IgD-negative memory B cell (primary cell): ENCODE measurements at regions not wholly inside any gene's neighbourhood (a gene's known extent, or its start where the extent isn't known, plus 50 kb on each side); places are given as distances from the start of the nearest gene placed in this dataset.
A peak's percentile ranks its signal among the peaks of the same experiment; 100 is the strongest.
"Not testable (repeated sequence)": the region's sequence is repeated elsewhere in the genome, so short reads cannot be mapped to it uniquely, and the experiment has no call there.

Experiments used
- H3K27ac Mint-ChIP-seq, 3 donors: one replicate each; pipeline ENCODE4 v1.8.0; 2020 to 2022; ENCODE audit warnings: mild to moderate bottlenecking in 3 of 3, mixed read lengths in 3 of 3, moderate library complexity in 1 of 3
- H3K27me3 Mint-ChIP-seq: one replicate; pipeline ENCODE4 v1.8.0; 2021; ENCODE audit warnings: mixed read lengths
- H3K36me3 Mint-ChIP-seq: one replicate; pipeline ENCODE4 v1.8.0; 2020; ENCODE audit warnings: mild to moderate bottlenecking, mixed read lengths
- H3K4me1 Mint-ChIP-seq, 3 donors: one replicate each; pipeline ENCODE4 v1.8.0; 2020 to 2022; ENCODE audit warnings: mixed read lengths in 3 of 3, mild to moderate bottlenecking in 1 of 3
- H3K4me3 Mint-ChIP-seq, 4 donors: one replicate each; pipeline ENCODE4 v1.8.0; 2020 to 2022; ENCODE audit warnings: mild to moderate bottlenecking in 4 of 4, mixed read lengths in 4 of 4, moderate library complexity in 3 of 4
- H3K9me3 Mint-ChIP-seq, 3 donors: one replicate each; pipeline ENCODE4 v1.8.0; 2020 to 2021; ENCODE audit warnings: mixed read lengths in 3 of 3, mild to moderate bottlenecking in 1 of 3

DNA sequence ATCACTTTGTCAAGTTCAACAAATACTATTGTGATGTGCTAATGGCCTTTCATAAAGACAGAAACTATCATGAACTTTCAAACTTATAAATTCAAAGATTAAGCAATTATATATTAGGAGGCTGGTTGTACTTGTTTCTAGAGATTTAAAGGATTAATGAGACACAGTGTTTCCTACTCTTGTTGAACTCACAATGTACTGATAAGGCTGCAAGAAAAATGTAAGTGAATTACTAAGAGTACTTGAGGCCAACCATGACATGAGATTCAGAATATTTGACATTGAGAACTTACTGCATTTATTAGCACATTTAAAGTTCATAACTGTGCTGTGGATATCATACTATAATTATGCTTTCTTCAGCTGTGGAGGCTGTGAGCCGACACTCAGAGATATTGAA lies 1210.5 kb upstream of the SORCS1 start:
- Mint-ChIP-seq H3K4me1 (no peaks in the 10 kb centered on the region), H3K36me3 (no peaks in the 10 kb centered on the region), H3K4me3 (no peak overlapping the region), H3K27ac (no peak overlapping the region), H3K9me3 (peaks cover 4 to 15% (median 4%) of the 10 kb centered on the region in 3 donors), H3K27me3 (no peaks in the 10 kb centered on the region)

DNA sequence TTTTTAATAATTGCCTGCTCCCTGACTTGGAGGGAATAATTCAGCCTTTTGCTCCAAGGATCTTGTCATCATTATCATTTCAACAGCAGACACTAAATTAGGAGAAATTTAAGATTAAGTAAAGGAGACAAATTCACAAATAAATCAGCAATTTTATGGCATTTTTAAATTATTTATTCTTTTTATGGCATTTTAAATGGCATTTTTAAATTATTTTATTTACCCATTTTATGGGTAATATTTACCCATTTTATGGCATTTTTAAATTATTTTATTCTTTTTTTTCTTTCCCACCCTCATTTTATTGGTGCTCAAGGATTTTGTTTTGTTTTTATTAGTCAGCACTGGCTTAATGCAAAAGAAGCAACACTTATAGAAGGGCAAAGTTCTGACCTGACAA lies 1201.0 kb upstream of the SORCS1 start:
- H3K36me3 Mint-ChIP-seq, result no peaks in the 10 kb centered on the region
- H3K9me3 Mint-ChIP-seq, result peaks cover 0 to 6% (median 0%) of the 10 kb centered on the region in 3 donors
- no peak overlapping the region for H3K4me3 Mint-ChIP-seq
- H3K4me1 Mint-ChIP-seq, result peaks cover 0 to 1% (median 0%) of the 10 kb centered on the region in 3 donors
- H3K27me3 Mint-ChIP-seq, result no peaks in the 10 kb centered on the region
- H3K27ac Mint-ChIP-seq, result no peak overlapping the region

DNA sequence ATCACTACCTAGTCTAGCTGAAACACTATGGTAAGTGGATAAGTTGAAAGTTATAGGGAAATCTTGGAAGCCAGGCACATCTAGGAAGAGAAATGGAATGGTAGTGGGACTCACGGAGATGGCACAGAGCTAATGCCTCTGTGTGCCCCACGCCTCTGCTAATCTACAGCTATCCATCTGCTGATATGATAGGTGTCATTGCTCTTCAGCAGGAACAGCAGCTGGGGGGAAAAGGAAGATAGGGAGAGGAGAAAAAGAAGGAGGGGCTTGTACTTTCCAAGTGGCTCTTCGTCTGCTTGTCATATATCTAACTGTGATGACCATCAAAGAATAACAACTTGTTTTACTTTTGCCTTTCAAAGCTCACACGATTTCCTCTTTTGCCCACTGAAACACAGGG lies 1199.1 kb upstream of the SORCS1 start:
- H3K36me3 Mint-ChIP-seq, result no peaks in the 10 kb centered on the region
- no peaks in the 10 kb centered on the region for H3K27me3 Mint-ChIP-seq
- no peak overlapping the region for H3K4me3 Mint-ChIP-seq

DNA sequence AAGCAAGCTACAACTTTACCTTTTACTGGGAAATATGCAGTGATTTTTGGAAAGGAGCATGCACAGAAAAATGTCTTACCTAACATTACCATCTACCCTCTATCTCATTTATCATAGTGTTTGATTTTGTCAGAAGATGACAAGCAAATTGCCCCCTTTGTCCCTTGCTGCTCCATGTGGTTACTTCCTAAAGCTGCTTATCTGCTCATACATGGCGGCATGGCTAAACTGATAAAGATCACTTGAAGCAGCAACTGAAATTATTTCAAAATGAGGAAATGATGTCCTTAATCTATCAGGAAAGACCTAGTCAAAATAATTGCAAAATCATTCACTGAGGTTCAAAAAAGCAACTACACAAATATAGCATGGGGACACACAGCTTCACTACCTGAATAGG lies 1198.5 kb upstream of the SORCS1 start:
- H3K27ac Mint-ChIP-seq, result peak overlapping the region in 1 of 3 donors; percentile 3
- no peaks in the 10 kb centered on the region for H3K27me3 Mint-ChIP-seq
- H3K9me3 Mint-ChIP-seq, result no peaks in the 10 kb centered on the region
- peaks cover 0 to 1% (median 0%) of the 10 kb centered on the region in 3 donors for H3K4me1 Mint-ChIP-seq
- H3K36me3 Mint-ChIP-seq, result no peaks in the 10 kb centered on the region
- H3K4me3 Mint-ChIP-seq, result no peak overlapping the region

More for the DNA sequence above, 1199.1 kb upstream of the SORCS1 start:
- peaks cover 0 to 1% (median 0%) of the 10 kb centered on the region in 3 donors for H3K4me1 Mint-ChIP-seq
- H3K27ac Mint-ChIP-seq, result no peak overlapping the region
- no peaks in the 10 kb centered on the region for H3K9me3 Mint-ChIP-seq

DNA sequence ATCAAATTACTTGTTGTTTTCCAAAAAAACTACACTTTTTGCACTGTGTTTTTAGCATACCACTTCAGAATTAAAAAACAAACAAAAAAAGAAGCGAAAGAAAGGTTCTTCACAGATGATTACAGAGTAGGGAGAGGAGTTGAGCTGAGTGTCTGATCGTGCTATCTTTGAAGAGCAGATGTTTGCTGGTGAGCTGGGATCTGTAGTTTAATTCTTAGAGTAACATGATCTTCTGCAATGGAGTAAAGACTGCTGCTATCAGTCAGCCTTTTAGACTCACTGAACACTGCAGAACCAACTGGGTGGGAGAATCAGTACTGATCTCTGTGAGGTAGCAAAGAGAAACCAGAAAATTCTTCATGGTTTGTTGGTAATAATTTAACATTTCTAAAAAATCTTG lies 1197.8 kb upstream of the SORCS1 start:
- no peak overlapping the region for H3K4me3 Mint-ChIP-seq
- no peaks in the 10 kb centered on the region for H3K9me3 Mint-ChIP-seq
- peaks cover 0 to 1% (median 0%) of the 10 kb centered on the region in 3 donors for H3K4me1 Mint-ChIP-seq
- peak overlapping the region in 1 of 3 donors; percentile 3 for H3K27ac Mint-ChIP-seq
- no peaks in the 10 kb centered on the region for H3K27me3 Mint-ChIP-seq
- H3K36me3 Mint-ChIP-seq, result no peaks in the 10 kb centered on the region

DNA sequence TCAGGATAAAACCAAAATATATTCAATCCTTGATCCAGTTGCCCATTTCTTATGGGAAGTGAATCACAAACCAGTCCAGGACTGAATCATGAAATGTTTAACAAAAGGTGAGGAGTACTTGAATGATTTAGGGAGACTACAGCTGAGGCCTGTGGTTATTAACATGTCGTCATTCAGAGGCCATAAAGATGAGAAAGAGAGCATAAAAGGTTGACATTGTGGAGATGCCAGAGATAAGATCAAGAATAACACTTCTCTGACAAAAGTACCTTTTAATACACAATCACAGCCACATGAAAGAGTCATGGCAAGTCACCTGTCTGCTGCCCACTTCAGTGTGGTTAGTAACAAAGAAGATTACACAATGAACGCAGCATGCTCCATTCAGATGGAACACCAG lies 1195.7 kb upstream of the SORCS1 start:
- Mint-ChIP-seq H3K9me3 (no peaks in the 10 kb centered on the region), H3K36me3 (no peaks in the 10 kb centered on the region), H3K27ac (no peak overlapping the region), H3K4me3 (no peak overlapping the region), H3K4me1 (peaks cover 0 to under 1% (median 0%) of the 10 kb centered on the region in 3 donors), H3K27me3 (no peaks in the 10 kb centered on the region)

DNA sequence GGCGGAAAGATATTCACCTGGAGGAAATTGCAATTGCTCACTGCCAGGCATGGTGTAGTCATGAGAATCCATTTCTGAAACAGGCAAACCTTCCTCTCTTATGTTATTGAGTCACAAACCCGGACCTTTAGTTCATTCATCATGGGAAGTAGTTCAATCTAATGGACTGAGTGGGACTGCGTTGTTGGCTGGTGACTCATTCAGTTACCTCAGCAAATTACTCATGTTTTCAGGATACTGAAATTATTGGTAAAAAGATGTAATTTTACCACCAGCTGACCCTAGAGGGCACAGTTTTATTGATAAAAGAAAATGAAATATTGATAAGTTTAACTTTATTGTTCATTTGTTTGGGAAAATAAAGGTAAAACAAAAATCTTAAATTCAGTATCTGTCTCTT lies 1194.4 kb upstream of the SORCS1 start:
- H3K9me3 Mint-ChIP-seq, result no peaks in the 10 kb centered on the region
- no peaks in the 10 kb centered on the region for H3K27me3 Mint-ChIP-seq
- no peaks in the 10 kb centered on the region for H3K4me1 Mint-ChIP-seq
- H3K36me3 Mint-ChIP-seq, result no peaks in the 10 kb centered on the region
- H3K27ac Mint-ChIP-seq, result no peak overlapping the region
- no peak overlapping the region for H3K4me3 Mint-ChIP-seq

DNA sequence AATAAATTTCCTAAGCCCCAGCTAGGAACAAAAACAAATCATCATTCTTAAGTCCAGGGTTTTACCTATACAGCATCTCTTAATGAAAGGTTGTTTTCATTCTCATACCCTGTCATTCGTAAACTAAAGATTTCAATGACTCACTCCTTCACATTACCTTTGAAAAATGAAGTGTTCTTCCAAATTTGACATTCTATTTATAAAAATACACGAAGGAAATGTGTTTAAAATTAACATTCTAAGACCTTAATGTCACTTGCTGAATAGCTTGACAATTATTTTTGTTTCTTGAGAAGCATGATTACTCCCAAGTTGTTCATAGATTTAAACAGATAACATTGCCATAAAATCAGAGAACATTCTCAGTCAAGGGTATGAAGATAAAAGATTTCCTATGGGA lies 1188.3 kb upstream of the SORCS1 start:
- H3K4me1 Mint-ChIP-seq, result no peaks in the 10 kb centered on the region
- no peak overlapping the region for H3K27ac Mint-ChIP-seq
- peaks cover 3 to 8% (median 6%) of the 10 kb centered on the region in 3 donors for H3K9me3 Mint-ChIP-seq
- no peaks in the 10 kb centered on the region for H3K36me3 Mint-ChIP-seq
- no peaks in the 10 kb centered on the region for H3K27me3 Mint-ChIP-seq
- no peak overlapping the region for H3K4me3 Mint-ChIP-seq

DNA sequence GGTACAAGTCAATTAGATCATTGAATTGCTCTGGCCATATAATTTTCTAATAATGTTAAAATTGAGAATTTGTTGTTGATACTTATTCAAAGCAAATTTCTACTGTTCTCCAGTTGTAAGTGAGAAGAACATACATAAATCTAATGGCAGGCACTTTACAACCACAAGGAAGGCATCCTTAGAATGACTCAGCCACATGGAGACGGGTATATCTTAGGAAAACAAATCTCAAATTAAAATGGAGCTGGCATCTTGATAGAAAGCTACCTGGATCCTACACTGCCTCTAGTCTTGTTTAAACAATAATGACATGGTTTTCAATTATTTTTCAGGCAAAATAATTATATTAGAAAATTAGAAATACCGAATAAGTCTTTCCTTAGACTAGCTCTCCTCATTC lies 1183.7 kb upstream of the SORCS1 start:
- no peaks in the 10 kb centered on the region for H3K36me3 Mint-ChIP-seq
- H3K9me3 Mint-ChIP-seq, result peaks cover 3 to 8% (median 6%) of the 10 kb centered on the region in 3 donors
- H3K27me3 Mint-ChIP-seq, result no peaks in the 10 kb centered on the region
- no peaks in the 10 kb centered on the region for H3K4me1 Mint-ChIP-seq
- no peak overlapping the region for H3K4me3 Mint-ChIP-seq
- H3K27ac Mint-ChIP-seq, result no peak overlapping the region

DNA sequence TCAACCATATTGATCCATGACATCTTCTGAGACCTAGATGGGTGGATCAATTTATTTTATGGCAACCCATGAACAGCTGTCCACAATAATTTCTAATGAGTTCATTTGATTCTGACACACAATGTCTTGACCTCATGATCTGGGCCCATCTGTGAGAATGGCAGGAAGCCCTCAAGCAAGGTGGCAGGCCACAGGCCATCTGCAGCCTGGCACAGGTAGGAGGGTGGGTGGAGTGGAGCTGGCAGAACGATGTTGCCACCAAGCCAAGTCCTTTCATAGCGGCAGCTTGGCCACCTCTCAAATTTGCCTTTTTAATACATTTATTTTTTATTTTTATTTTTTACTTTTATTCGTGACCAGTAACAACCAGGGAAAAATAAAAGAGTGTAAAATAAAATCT lies 1181.6 kb upstream of the SORCS1 start:
- no peak overlapping the region for H3K4me3 Mint-ChIP-seq
- H3K9me3 Mint-ChIP-seq, result peaks cover 6 to 8% (median 6%) of the 10 kb centered on the region in 3 donors
- H3K27me3 Mint-ChIP-seq, result no peaks in the 10 kb centered on the region
- H3K4me1 Mint-ChIP-seq, result no peaks in the 10 kb centered on the region
- H3K36me3 Mint-ChIP-seq, result no peaks in the 10 kb centered on the region
- H3K27ac Mint-ChIP-seq, result no peak overlapping the region

DNA sequence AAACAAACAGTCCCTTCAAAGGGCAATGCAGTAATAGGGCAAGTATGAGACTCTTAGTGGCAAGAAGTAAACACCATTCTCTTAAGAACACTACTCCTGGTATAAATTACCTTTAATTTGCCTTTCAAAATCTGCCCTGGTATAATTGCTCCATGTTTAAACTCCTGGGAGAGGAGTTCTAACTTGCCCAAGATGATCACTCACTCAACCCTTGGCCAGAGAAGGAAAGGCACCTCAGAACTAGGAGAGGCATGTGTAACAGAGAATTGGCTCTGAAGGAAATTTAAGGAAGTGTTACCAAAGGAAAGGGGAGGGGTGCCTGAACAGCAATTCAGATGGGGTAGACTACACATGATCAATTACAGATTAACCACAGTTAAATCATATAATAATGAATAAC lies 1173.6 kb upstream of the SORCS1 start:
- no peak overlapping the region for H3K27ac Mint-ChIP-seq
- H3K36me3 Mint-ChIP-seq, result no peaks in the 10 kb centered on the region
- no peaks in the 10 kb centered on the region for H3K27me3 Mint-ChIP-seq
- H3K4me1 Mint-ChIP-seq, result no peaks in the 10 kb centered on the region
- H3K4me3 Mint-ChIP-seq, result no peak overlapping the region
- peaks cover 0 to 5% (median 4%) of the 10 kb centered on the region in 3 donors for H3K9me3 Mint-ChIP-seq

DNA sequence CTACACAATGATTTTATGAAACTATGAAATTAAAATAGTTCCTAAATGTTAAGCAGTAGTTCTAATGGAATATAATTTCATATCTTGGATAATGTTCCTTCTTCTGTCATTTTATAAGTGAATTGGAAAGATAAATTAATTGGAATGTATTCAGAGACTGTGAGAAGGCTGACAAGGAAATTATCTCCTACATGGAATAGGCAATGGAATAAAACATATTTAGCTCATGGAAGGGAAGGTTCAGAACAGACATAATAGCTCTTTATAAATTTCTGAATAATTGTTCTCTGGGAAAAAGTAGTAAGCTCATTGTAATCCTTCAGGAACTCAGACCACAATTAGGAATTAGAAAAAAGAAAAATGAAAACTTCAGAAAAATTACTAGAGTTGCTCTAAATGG lies 1172.3 kb upstream of the SORCS1 start:
- no peaks in the 10 kb centered on the region for H3K27me3 Mint-ChIP-seq
- no peaks in the 10 kb centered on the region for H3K36me3 Mint-ChIP-seq
- no peak overlapping the region for H3K4me3 Mint-ChIP-seq
- H3K4me1 Mint-ChIP-seq, result no peaks in the 10 kb centered on the region
- peaks cover 0 to 5% (median 4%) of the 10 kb centered on the region in 3 donors for H3K9me3 Mint-ChIP-seq
- H3K27ac Mint-ChIP-seq, result no peak overlapping the region

DNA sequence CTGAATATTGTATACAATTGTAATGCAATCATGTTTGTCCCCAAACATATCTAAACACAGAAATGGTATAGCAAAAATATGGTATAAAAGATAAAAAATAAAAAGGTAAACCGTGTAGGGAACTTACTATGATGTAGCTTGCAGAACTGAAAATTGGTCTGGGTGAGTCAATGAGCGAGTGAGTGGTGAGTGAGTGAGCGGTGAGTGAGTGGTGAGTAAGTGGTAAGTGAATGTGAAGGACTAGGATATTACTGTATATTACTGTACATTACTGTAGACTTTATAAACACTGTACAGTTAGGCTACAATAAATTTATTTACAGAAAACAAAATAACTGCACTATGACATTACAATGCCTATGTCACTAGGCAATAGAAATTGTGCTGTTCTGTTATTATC lies 1163.2 kb upstream of the SORCS1 start:
- peaks cover 0 to 11% (median 0%) of the 10 kb centered on the region in 3 donors for H3K9me3 Mint-ChIP-seq
- H3K36me3 Mint-ChIP-seq, result no peaks in the 10 kb centered on the region
- H3K4me3 Mint-ChIP-seq, result no peak overlapping the region
- H3K4me1 Mint-ChIP-seq, result no peaks in the 10 kb centered on the region
- no peaks in the 10 kb centered on the region for H3K27me3 Mint-ChIP-seq
- H3K27ac Mint-ChIP-seq, result no peak overlapping the region

DNA sequence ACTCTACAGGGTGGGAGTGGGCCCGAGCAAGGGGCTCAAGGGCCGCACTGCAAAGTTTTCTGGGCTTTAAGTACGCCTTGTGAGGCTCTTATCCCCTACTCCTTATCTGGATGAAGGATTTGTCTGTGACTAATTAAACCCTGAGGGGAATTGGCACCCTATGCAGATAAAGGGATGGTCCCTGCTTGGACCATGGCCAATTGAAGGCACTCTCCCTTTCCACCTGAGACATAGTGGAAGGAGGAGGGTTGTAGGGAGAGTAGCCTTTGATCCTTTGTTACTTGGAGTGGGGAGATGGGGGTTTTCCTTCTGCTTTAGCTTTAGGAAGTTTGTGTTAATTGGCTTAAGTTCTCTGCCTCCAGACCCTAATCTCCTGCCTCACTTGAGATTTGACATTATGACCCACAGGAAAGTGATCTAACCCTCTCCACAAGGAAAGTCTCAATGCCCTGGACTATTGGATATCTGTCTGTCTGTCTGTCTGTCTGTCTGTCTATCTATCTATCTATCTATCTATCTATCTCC lies 1158.8 kb upstream of the SORCS1 start:
- H3K4me3 Mint-ChIP-seq, result no peak overlapping the region
- no peaks in the 10 kb centered on the region for H3K27me3 Mint-ChIP-seq
- no peaks in the 10 kb centered on the region for H3K4me1 Mint-ChIP-seq
- peaks cover 2% of the 10 kb centered on the region for H3K36me3 Mint-ChIP-seq
- H3K27ac Mint-ChIP-seq, result peak overlapping the region in 1 of 3 donors; percentile 34
- peaks cover 0 to 4% (median 0%) of the 10 kb centered on the region in 3 donors for H3K9me3 Mint-ChIP-seq

DNA sequence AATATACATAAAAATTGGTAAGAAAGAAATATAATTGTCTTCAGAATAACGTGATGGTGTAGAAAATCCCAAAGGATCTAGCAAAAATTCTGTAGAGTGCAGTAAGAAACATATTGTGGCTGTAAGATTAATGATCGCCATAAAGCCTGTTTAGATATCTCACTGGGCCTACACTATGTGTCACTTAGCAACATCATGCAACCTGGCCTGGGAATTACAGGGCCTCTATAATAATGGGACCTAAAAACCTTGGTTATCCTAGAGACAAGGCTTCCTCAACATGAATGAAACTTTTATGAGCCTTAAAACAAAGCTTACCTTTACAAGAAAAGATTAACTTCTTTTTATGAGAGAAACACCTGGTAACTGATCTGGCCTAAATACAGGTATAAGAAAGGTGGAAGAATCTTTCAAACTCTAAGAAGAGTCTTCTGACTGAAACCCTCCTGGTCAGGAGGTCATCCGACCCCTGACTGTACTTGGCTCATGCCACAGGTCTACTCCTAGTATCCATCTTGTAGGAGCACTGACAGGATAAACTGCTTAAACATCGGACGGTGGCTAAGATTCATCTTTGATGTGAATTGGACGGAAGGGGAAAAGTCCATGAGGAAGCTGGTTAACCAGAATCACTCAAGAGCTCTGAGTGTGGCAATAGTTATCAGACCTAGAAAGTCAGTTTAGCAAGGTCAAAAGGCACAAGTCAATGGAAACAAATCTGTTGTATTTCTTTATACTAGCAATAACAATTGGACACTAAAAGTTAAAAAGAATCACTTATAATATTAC lies 1155.1 kb upstream of the SORCS1 start:
- H3K36me3 Mint-ChIP-seq, result peaks cover 2% of the 10 kb centered on the region
- H3K27me3 Mint-ChIP-seq, result no peaks in the 10 kb centered on the region
- no peaks in the 10 kb centered on the region for H3K4me1 Mint-ChIP-seq
- H3K27ac Mint-ChIP-seq, result no peak overlapping the region
- no peaks in the 10 kb centered on the region for H3K9me3 Mint-ChIP-seq
- H3K4me3 Mint-ChIP-seq, result no peak overlapping the region

DNA sequence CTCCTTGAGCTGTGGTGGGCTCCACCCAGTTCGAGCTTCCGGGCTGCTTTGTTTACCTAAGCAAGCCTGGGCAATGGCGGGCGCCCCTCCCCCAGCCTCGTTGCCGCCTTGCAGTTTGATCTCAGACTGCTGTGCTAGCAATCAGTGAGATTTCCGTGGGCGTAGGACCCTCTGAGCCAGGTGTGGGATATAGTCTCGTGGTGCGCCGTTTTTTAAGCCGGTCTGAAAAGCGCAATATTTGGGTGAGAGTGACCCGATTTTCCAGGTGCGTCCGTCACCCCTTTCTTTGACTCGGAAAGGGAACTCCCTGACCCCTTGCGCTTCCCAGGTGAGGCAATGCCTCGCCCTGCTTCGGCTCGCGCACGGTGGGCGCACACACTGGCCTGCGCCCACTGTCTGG lies 1151.1 kb upstream of the SORCS1 start:
- not testable (repeated sequence) for H3K36me3 Mint-ChIP-seq, H3K27ac Mint-ChIP-seq, H3K4me1 Mint-ChIP-seq, H3K9me3 Mint-ChIP-seq, H3K27me3 Mint-ChIP-seq
- H3K4me3 Mint-ChIP-seq, result peak overlapping the region in 2 of 4 donors; percentile 47 to 72
